ENCODE measurements at regions not wholly inside any gene's neighbourhood (a gene's known extent, or its start where the extent isn't known, plus 50 kb on each side); places are given as distances from the start of the nearest gene placed in this dataset.

GRCh38 chr9:126146254-126147145 is 180.1 kb upstream of the MVB12B start:
- no peak for TF ChIP-seq REST (IDR thresholded peaks at IDR 0.05; ENCODE audit: insufficient replicate concordance, low read depth)
- peak; percentile 11 for TF ChIP-seq CTCF (IDR thresholded peaks at IDR 0.05; ENCODE audit: insufficient read depth, low read length)
- no peak for TF ChIP-seq POLR2AphosphoS5 (IDR thresholded peaks at IDR 0.05; ENCODE audit: low read depth)
- TF ChIP-seq GABPA (IDR thresholded peaks at IDR 0.05; ENCODE audit: low read depth) = no peak

Measured in HL-60 (cell line).